GM18498 (cell line): ENCODE measurements at regions not wholly inside any gene's neighbourhood (a gene's known extent, or its start where the extent isn't known, plus 50 kb on each side); places are given as distances from the start of the nearest gene placed in this dataset.
"Not testable (repeated sequence)": the region's sequence is repeated elsewhere in the genome, so short reads cannot be mapped to it uniquely, and the experiment has no call there.

Experiments used
- ATAC-seq: cut with Tn5 transposase; IDR thresholded peaks from one replicate; pipeline ENCODE4 v1.9.1; 2021; ENCODE audit warnings: mild to moderate bottlenecking, moderate library complexity; ENCODE audit not compliant: unreplicated experiment

DNA sequence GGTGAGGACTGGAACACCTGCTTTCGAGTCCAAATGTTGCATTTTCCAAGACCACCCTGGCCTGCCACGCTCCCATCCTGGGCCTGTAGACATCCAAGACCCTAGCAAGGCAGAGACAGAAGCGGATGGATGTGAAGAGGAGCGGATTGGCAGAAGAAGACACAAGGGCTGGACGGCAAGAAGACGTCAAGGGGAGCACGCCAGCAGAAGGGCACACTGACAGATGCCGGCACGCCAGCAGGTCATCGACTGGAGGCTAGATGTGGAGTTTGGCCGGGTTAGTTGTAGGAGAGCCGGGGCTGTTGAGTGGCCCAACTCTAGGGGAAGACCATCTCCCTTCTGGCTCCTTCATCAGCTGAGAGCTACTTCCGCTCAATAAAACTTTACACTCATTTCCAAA lies 251.6 kb downstream of the ZWINT start:
- ATAC-seq, result no peak

DNA sequence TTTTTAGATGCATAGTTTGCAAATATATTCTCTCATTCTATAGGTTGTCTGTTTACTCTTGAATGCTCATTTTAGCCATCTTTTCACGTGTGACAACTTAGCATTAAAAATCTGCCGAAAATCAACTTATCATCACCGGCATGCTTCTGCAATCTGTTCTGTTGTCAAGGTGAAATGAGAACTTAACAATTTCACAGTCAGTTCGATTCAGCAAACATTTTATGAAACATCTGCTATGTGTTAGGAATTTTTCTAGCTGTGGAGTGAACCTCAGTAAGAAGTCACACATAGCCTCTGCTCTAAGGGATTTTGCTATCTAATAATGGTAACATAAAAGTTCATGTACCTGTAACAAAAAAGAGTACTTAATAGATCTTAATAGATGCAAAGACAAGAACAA lies 256.1 kb downstream of the ZWINT start:
- no peak for ATAC-seq

DNA sequence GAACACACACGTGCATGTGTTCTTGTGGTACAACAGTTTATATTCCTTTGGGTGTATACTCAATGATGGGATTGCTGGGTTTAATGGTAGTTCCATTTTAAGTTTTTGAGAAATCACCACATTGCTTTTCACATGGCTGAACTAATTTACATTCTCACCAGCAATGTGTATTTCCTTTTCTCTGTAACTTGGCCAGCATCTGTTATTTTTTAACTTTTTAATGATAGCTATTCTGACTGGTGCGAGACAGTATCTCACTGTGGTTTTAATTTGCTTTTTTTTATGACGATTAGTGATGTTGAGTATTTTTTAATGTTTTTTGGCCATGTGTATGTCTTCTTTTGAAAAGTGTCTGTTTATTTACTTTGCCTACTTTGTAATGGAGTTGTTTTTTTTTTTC lies 256.6 kb downstream of the ZWINT start:
- ATAC-seq, result no peak

DNA sequence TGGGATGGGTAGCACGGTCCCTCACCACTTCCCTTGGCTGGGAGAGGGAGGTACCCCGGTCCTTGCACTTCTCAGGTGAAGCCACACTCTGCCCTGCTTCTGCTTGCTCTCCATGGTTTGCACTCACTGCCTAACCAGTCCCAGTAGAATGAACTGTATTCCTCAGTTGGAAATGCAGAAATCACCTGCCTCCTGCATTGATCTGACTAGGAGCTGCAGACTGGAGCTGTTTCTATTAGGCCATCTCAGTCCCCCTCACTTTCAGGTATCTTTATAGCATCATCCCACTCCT lies 264.9 kb downstream of the ZWINT start:
- ATAC-seq, result no peak

DNA sequence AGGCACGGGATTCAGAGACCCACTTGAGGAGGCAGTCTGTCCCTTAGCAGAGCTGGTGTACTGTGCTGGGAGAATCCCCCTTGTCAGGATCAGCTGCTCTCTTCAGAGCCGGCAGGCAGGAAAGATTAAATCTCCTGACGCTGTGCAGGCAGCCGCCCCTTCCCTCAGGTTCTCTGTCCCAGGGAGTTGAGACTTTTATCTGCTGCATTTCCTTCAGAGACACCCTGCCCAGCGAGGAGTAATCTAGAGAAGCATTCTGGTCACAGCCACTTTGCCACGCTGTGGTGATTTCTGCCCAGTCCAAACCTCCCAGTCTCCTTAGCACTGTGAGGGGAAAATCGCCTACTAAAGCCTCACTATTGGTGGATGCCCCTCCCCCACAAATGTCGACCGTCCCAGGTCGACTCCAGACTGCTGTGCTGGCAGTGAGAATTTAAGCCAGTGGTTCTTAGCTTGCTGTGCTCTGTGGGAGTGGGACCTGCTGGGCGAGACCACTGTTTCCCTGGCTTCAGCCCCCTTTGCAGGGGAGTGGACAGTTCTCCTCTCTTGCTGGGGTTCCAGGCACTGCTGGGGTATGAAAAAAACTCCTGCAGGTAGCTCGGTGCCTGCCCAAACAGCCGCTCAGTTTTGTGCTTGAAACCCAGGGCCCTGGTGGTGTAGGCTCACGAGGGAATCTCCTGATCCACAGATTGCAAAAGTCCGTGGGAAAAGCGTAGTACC lies 265.4 kb downstream of the ZWINT start:
- ATAC-seq, result no peak

DNA sequence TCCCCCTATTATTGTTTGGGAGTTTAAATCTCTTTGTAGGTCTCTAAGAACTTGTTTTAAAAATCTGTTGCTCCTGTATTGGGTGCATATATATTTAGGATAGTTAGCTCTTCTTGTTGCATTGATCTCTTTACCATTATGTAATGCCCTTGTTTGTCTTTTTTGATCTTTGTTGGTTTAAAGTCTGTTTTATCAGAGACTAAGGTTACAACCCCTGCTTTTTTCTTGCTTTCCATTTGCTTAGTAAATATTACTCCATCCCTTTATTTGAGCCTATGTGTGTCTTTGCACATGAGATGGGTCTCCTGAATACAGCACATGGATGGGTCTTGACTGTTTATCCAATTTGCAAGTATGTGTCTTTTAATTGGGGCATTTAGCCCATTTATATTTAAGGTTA lies 267.4 kb downstream of the ZWINT start:
- ATAC-seq, result not testable (repeated sequence)

DNA sequence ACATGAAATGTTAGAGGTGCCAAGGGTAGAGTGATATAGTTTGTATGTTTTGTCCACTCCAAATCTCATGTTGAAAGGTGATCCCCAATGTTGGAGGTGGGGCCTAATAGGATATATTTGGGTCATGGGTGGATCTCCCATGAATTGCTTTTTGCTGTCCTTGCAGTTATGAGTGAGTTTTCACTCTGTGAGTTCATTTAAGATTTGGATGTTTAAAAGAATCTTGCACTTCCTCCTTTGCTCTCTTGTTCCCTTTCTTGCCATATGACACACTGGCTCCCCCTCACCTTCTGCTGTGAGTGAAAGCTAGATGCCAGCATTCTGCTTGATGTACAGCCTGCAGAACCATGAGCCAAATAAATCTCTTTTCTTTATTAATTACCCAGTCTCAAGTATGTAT lies 269.2 kb downstream of the ZWINT start:
- no peak for ATAC-seq

DNA sequence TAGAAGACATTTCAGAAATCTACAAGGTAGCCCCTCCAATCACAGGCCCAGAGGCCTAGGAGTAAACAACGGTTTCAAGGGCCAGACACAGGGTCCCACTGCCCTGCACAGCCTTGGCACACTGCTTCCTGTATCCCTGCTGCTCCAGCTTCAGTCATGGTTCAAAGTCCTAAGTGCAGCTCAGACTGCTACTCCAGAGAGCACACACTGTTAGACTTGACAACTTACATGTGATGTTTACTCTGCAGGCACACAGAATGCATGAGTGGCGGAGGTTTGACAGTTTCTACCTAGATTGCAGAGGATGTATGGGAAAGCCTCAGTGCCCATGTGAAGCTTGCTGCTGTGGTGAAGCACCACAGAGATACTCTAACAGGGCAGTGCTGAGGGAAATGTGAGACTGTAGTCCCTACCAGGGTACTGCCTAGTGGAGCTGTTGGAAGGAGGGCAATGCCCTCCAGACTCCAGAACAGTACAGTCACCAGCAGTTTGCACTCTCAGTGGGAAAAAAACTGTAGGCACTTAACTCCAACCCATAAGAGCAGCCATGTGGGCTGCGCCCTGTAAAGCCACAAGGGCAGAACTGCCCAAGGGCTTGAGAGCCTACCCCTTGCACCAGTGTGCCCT lies 270.0 kb downstream of the ZWINT start:
- no peak for ATAC-seq

DNA sequence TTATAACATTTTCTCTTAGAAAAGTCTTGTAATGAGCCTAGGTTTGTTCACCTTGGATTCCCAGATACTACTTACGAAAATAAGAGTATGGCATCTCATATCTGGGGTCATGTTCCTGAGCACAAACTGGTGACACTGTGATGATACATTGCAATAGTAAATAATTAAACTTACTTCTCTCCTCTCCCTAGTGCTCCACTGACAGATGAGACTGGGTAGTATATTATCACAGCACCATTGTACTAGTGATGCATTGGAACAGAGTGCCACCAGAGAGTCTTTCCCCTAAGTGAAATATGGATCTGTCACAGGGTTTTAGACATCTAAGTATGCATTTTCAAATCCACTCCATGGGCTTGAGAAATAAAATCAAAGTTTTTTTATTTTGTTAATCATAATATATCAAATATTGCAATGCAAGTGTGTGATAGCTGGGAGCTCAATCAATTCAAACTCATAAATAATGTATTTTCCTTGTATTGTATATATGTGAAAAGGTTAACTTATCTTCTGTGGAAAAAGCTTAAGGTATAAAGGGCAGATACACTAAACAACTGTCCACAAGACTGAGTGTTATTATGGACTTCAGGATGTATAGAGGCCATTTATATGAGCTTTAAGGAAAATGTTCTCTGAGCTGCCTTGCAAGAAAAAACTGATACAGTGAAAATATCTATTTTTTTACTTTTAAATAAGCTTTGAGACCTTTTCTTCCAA lies 275.5 kb downstream of the ZWINT start:
- no peak for ATAC-seq

DNA sequence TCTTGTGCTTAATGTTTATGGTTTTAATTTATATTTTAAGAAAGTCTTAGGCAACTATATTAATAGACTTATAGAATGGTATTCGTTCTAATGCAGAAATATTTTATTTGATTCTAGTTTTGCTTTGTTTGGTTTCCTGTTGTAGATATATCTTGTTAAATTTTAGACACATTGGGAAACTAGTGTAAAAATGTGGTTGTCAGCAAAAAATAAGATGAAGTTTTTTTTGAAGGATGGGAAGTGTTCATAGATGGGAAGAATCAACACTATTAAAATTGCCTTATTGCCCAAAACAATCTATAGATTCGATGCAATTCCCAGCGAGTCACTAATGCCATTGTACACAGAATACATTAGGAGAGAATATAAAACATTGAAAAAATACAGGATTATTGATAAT lies 278.9 kb downstream of the ZWINT start:
- ATAC-seq, result no peak

DNA sequence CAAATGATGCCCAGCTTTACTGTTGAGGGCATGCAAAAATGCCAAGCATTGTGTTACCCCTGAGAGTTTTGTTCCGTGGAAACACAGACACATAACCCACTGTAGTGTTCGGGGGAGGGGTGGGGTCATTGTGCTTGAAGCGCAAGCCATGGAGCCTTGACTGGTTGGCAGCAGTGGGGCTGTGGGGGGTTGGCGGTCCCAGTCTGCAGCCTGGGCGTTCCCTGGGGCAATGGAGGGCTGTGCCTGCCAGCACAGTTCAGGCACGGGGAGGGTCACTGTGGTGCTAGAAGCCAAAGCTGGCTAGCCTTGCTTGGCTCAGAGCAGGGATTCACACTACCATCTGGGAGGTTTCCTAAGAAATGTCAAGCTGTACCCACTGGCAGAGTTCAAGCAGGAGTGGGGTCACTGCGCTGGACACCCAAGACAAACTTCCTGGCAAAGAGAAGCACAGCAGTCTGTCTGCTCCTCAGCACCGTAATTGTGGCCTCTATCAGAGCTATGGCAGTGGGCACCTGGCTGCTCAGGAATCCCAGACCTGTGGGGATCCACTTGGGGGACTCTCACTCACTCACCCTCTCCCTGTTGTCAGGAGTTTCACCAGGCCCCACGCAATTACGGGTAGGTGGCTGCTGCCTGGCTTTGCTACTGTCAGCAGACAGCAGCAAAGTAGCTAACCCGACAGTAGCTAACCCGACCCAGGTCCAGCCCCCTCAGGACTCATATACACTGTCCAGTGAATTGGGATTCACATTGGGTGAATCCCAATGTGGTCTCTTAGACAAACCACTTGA lies 292.4 kb downstream of the ZWINT start:
- no peak for ATAC-seq

DNA sequence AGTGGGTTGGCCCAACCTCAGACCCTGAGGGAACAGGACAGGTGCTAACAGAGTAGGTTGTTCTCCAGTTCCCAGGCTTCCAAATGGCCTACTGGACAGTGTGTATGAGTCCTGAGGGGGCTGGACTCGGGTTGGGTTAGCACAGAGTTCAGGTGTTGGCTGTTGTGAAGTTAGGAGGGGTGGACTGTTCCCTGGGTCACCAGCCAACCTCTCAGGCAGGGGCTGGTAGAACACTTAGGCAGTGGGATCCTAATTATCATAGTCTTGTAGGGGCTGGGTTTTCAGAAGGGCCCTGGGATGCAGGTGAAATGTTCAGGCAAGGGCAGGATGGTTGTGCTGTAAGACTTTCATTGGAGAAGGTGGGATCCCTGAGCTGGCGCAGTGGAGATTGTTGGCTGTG lies 293.0 kb downstream of the ZWINT start:
- ATAC-seq, result no peak

DNA sequence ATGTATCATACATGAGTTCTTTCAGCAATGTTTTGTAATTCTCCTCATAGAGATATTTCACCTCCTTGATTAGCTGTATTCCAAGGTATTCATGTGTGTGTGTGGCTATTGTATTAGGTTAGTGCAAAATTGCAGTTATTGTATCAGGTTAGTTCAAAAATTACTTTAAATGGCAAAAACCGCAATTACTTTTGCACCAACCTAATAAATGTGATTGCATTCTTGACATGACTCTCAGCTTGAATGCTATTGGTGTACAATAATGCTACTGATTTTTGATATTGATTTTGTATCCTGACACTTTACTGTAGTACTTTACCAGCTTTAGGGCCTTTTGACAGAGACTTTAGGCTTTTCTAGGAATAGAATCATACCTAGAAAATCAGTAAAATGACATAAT lies 297.4 kb downstream of the ZWINT start:
- ATAC-seq, result no peak

DNA sequence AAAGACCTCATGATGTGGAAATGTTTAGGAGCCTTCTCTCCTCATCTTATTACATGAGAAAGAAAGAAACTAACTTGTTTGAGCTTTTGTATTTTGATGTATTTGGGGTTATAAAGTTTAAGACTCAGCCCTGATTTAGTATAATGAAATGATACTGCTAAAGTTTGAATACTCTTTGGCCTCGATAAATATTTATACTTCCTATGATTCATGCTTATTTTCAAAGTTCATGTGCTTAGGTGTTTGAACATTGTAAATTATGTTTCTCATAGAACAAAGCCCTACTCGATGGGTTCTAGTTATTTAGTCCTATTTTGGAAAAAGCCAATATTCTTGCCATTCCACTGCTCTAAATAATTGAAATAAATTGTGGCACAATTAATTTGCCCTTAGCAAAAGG lies 303.2 kb downstream of the ZWINT start:
- no peak for ATAC-seq

DNA sequence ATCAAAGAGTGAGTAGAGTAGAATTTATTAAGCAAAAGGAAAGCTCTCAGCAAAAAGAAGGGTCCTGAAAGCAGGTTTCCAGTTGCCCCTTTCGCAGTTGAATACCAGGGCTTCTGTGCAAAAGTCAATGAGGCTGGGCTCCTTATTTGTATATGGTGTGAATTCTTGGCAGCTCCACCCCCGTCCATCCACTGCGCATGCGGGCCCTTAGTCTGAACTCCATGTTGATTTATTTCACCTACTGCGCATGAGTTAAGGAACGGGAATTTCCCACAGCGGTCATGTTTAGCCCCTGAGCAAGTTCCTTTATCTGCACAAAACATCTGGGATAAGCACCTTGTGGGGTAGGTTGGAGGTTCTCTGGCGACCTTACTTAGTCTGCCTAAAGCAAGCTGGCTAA lies 325.6 kb downstream of the ZWINT start:
- no peak for ATAC-seq

DNA sequence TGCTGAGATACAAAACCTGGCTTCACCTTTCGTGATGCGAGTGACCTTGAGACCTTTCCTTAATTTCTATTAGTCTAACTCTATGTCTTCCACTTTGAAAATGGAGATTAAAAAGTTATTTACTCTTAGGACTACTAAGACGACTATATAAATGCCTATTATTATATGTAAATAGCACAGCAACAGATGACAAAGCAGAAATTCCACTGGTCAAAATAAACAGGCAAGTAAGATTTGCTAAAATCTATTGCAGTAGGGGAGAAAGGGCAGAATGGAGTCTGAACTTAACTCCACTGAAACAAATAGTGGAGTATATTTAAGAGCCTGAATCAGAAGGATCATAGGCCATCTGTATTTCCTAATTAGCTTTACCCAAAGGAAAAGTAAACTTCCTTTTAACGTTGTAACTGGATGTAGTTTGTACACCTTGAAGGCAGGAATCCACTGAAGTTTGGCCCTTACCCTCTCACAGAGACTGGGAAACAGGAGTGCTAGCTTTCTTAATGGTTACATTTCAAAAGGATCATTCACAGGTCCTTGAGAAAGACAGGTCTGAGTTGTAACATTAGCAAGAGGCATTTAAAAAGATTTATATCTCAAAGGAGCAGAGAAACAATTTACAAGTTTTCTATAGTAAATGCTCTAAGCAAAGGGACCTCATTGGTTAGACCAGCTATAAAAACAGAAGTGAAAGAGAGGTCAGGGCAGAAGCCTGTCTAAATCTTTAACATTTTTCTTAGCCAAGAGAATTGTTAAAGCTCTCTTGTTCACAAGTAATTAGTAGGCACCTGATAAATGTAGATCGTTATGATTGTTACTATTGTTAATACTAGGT lies 332.5 kb downstream of the ZWINT start:
- no peak for ATAC-seq

DNA sequence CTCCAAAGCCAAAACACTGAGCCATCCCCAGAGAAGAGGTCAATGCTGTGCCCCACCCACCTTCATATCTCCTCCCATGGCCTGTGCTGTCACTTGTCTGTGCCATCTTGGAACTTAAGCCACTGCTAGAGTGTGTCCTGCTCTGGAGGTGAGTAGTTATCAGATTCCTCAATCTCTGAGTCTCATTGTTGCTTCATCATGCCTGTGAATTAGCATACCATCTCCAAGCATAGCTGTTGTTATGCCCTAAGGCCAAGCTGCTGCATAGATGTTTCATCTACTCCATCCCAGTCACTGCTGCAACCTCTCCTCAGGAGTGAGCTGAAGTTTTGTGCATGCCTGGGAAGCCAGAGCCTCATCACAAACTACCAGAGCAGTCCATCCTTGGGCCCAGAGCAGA lies 349.0 kb downstream of the ZWINT start:
- no peak for ATAC-seq

DNA sequence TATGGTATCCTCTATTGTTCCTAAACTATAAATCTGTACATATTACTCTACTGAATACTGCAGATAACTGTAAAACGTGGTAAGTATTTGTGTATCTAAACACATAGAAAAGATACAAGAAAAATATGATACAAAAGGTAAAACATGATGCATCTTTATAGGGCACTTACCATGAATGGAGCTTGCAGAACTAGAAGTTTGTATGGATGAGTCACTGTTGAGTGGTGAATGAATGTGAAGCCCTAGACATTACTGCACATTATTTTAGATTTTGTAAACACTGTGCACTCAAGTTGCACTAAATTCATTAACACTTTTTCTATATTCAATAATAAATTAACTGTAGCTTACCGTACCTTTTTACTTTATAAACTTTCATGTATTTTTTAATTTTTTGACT lies 357.5 kb downstream of the ZWINT start:
- ATAC-seq, result no peak

DNA sequence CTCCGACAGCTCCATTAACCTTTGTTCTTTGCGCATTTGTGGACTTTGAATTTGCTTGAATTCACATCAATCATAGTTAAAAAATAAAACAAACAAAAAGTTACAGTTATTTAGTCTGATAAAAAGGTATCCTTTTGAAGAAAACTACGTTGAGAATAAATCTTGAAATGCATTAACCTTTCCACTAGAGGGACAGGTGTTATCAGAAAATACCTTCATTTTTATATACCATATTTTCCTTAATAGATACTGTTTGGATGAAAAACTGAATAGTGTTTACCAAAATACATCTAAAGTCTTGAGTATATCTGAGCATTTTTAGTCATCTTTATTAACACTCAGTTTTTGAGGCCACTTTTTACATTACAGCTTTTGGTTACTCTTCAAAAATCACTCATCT lies 371.9 kb downstream of the ZWINT start:
- ATAC-seq, result no peak

DNA sequence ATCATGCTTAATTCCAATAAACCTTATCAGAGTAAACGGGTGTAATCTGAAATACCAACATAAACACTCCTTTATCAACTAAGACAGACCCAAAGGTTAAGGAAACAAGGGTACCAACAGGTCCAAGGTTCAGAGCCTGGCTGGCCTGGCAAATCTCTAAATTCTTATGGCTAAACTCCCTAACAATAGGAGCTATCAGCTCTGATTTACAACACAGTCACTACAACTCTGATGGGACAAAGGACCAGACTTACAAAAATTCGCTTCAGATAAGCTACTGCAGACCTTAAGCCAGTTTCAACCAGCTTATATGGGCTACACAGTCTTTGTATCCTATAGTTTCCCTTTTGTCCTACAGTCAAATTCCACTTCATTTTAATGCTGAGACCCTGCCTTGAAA lies 381.9 kb downstream of the ZWINT start:
- no peak for ATAC-seq

DNA sequence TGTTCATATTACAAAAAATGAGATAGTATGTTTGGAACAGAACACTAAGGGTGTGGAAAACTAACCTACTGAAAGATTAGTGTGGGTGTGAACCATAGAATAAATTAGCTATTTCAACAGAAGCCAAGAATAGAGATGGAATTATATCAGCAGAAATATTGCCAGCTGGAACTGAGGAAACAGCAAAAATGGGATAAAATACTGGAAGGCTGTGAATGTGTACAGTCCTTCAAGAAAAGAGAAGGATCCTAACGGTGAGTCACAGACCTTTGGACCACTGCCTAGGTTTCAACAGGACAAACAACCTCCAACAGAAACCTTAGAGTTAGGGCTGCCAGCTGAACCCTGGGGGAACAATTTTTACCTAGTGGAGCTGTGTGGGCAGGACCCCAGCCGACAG lies 395.0 kb downstream of the ZWINT start:
- no peak for ATAC-seq
